WERI-Rb-1 (cell line): ENCODE measurements at regions not wholly inside any gene's neighbourhood (a gene's known extent, or its start where the extent isn't known, plus 50 kb on each side); places are given as distances from the start of the nearest gene placed in this dataset.

ENCODE experiments used
- DNase-seq: peaks from one replicate; pipeline ENCODE4 v3.0.0-alpha.2; 2020
- H3K27ac ChIP-seq: fragments of 250-450 bp; sonication (Bioruptor Pico); 2 replicates; pipeline ENCODE4 v1.5.1; 2020; ENCODE audit warnings: mild to moderate bottlenecking, moderate library complexity
- H3K27me3 ChIP-seq: fragments of 250-450 bp; sonication (Bioruptor Pico); 2 replicates; pipeline ENCODE4 v1.5.1; 2021; ENCODE audit warnings: mild to moderate bottlenecking, low read depth, moderate library complexity; ENCODE audit not compliant: insufficient read depth, severe bottlenecking
- H3K36me3 ChIP-seq: fragments of 250-450 bp; sonication (Bioruptor Pico); 2 replicates; pipeline ENCODE4 v1.5.1; 2020; ENCODE audit warnings: mild to moderate bottlenecking, moderate library complexity
- H3K4me3 ChIP-seq: 2 replicates; pipeline ENCODE4 v1.5.1; 2011; ENCODE audit warnings: low read depth, mild to moderate bottlenecking, control low read depth, low read length
- H3K9me3 ChIP-seq: fragments of 250-450 bp; sonication (Bioruptor Pico); 2 replicates; pipeline ENCODE4 v1.5.1; 2021; ENCODE audit warnings: mild to moderate bottlenecking, moderate library complexity; ENCODE audit not compliant: severe bottlenecking
- TF ChIP-seq, protein P1 (sequence below): IDR thresholded peaks from 2 replicates; pipeline ENCODE4 v1.5.1; 2011; ENCODE audit warnings: low read depth, mild to moderate bottlenecking, control low read depth, inconsistent platforms, low read length

DNA sequence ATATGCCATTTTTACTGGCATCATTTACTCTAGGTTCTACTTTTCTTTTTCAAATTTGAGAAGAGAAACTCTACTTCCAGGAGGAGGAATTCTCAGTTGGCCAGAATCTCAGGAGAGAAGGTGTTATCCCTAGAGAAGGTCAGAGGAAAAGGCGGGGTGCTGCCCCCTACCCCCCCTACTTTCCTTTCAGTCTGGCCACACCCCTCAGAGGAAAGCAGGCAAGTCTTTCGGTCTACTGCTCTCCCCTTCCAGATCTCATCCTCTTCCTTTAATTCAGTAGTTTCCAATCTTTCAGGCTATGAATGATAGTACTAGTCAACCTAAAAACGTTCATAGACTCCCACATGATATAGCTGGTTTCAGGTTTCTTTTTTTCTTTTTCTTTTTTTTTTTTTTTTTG lies 366.5 kb upstream of the TBL1XR1 start:
- no peak for DNase-seq
- Histone ChIP-seq H3K36me3 (no peaks in the 10 kb centered on the region), H3K9me3 (no peaks in the 10 kb centered on the region), H3K27me3 (no peaks in the 10 kb centered on the region), H3K4me3 (no peak overlapping the region), H3K27ac (no peak overlapping the region)
- TF ChIP-seq, protein P1, sequence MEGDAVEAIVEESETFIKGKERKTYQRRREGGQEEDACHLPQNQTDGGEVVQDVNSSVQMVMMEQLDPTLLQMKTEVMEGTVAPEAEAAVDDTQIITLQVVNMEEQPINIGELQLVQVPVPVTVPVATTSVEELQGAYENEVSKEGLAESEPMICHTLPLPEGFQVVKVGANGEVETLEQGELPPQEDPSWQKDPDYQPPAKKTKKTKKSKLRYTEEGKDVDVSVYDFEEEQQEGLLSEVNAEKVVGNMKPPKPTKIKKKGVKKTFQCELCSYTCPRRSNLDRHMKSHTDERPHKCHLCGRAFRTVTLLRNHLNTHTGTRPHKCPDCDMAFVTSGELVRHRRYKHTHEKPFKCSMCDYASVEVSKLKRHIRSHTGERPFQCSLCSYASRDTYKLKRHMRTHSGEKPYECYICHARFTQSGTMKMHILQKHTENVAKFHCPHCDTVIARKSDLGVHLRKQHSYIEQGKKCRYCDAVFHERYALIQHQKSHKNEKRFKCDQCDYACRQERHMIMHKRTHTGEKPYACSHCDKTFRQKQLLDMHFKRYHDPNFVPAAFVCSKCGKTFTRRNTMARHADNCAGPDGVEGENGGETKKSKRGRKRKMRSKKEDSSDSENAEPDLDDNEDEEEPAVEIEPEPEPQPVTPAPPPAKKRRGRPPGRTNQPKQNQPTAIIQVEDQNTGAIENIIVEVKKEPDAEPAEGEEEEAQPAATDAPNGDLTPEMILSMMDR, result no peak

DNA sequence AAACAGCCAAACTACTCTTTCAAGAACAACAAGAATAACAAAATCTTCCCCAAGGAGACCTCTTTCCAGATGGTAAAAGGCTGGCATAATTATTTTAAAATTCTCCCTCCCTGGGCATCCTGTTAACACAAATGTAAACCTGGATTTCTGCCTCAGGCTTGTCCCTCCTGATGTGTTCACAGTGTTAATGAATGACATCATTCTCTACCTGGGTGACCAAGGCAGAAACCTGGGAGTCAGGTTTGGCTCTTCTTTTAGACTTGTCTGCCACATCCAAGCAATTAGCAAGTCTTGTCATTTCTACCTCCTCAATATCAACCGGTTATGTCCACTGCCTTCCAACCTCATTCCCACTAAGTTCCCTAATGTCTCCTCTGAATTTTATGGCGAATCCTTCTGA lies 368.7 kb upstream of the TBL1XR1 start:
- TF ChIP-seq, protein P1, result no peak
- H3K27me3 ChIP-seq, result no peaks in the 10 kb centered on the region
- no peaks in the 10 kb centered on the region for H3K36me3 ChIP-seq
- H3K4me3 ChIP-seq, result no peak overlapping the region
- H3K9me3 ChIP-seq, result no peaks in the 10 kb centered on the region
- DNase-seq, result no peak
- H3K27ac ChIP-seq, result no peak overlapping the region

GRCh38 chr3:177567833-177568232 lies 370.6 kb upstream of the TBL1XR1 start:
- no peaks in the 10 kb centered on the region for H3K9me3 ChIP-seq
- no peak overlapping the region for H3K4me3 ChIP-seq
- H3K36me3 ChIP-seq, result no peaks in the 10 kb centered on the region
- H3K27me3 ChIP-seq, result no peaks in the 10 kb centered on the region
- H3K27ac ChIP-seq, result no peak overlapping the region
- DNase-seq, result no peak
- TF ChIP-seq, protein P1, result no peak

DNA sequence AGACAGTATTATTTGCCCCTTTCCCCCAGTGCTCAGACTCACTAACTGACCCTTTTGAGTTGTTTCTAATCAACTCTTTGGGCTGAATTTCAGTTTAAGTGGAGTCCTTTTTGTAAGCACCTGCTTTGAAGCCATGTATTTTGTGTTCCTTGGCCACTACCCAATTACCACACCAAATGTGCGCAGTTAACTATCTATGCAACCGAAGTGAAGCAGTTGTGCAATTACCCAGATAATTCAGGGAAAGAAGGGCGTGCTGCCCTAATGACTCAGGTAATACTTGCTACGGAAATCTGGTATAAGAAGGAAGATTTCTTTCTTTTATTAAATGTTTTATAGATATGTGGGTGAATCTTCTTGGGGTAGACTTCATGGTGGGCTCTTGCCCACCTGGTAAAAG lies 371.9 kb upstream of the TBL1XR1 start:
- no peak overlapping the region for H3K4me3 ChIP-seq
- TF ChIP-seq, protein P1, result no peak
- no peaks in the 10 kb centered on the region for H3K27me3 ChIP-seq
- no peaks in the 10 kb centered on the region for H3K36me3 ChIP-seq
- no peak for DNase-seq
- H3K9me3 ChIP-seq, result no peaks in the 10 kb centered on the region
- no peak overlapping the region for H3K27ac ChIP-seq

- Histone ChIP-seq H3K9me3 (no peaks in the 10 kb centered on the region), H3K36me3 (no peaks in the 10 kb centered on the region), H3K27ac (no peak overlapping the region), H3K4me3 (no peak overlapping the region), H3K27me3 (no peaks in the 10 kb centered on the region)
- no peak for DNase-seq
- TF ChIP-seq, protein P1, result no peak
Measured at GRCh38 chr3:177569875-177570657, 372.8 kb upstream of the TBL1XR1 start.

DNA sequence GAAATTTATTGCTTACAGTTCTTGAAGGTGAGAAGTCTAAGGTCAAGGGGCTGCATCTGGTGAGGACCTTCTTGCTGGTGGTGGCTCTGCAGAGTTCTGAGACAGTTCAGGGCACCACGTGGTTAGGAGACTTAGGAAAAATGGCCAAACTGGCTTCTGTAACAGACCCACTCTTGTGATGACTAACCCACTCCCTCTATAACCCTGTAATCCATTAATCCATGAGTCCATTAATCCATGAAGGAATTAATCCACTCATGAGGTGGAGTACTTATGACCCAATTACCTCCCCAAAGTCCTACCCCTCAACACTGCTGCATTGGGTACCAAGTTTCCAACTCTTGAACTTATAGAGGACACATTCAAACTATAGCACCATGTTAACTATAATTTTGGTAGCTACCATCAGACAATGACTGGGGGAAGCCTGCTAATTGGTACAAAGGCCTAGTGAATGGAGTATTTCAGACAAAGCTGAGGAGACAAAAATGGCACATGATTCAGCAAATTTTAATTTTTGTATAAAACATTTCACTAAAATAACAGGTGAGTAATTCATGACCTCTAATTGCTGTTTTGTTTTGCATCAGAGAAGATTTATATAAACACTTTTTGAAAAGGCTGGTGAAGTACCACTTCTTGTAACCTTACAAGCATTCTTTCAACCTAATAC lies 374.1 kb upstream of the TBL1XR1 start:
- no peaks in the 10 kb centered on the region for H3K9me3 ChIP-seq
- H3K36me3 ChIP-seq, result no peaks in the 10 kb centered on the region
- no peaks in the 10 kb centered on the region for H3K27me3 ChIP-seq
- no peak for DNase-seq
- no peak overlapping the region for H3K27ac ChIP-seq
- H3K4me3 ChIP-seq, result no peak overlapping the region
- TF ChIP-seq, protein P1, result no peak
